Embryonic facial prominence (tissue), 1 donor: ENCODE measurements at regions not wholly inside any gene's neighbourhood (a gene's known extent, or its start where the extent isn't known, plus 50 kb on each side); places are given as distances from the start of the nearest gene placed in this dataset.
A peak's percentile ranks its signal among the peaks of the same experiment; 100 is the strongest.

Experiments
- DNase-seq: peaks from one replicate; pipeline ENCODE4 v3.0.0-alpha.2; 2016; ENCODE audit errors: extremely low spot score

GRCh38 chr11:114758627-114759026 lies 80.3 kb downstream of the NXPE2 start:
- no peak for DNase-seq

- DNase-seq = peak; percentile 47
Observed at GRCh38 chr11:114762408-114762807, 84.1 kb downstream of the NXPE2 start.

- DNase-seq = no peak
Observed at GRCh38 chr11:114764563-114764962, 86.2 kb downstream of the NXPE2 start.

- DNase-seq = no peak
Observed at GRCh38 chr11:114771172-114771571, 92.8 kb downstream of the NXPE2 start.

- DNase-seq = no peak
Observed at GRCh38 chr11:114773541-114774338, 95.4 kb downstream of the NXPE2 start.

- DNase-seq = peak; percentile 66
Observed at GRCh38 chr11:114774599-114775361, 96.5 kb downstream of the NXPE2 start.

GRCh38 chr11:114775875-114776621 lies 97.7 kb downstream of the NXPE2 start:
- DNase-seq = no peak

- no peak for DNase-seq
Observed at GRCh38 chr11:114776956-114777355, 98.6 kb downstream of the NXPE2 start.

GRCh38 chr11:114779189-114779588 lies 100.9 kb downstream of the NXPE2 start:
- no peak for DNase-seq

GRCh38 chr11:114782650-114783310 lies 104.5 kb downstream of the NXPE2 start:
- no peak for DNase-seq

- no peak for DNase-seq
Observed at GRCh38 chr11:114783805-114784204, 105.5 kb downstream of the NXPE2 start.

- DNase-seq = no peak
Observed at GRCh38 chr11:114784216-114784615, 105.9 kb downstream of the NXPE2 start.

GRCh38 chr11:114784891-114785290 lies 106.6 kb downstream of the NXPE2 start:
- DNase-seq = no peak

GRCh38 chr11:114785820-114786219 lies 107.5 kb downstream of the NXPE2 start:
- no peak for DNase-seq

- no peak for DNase-seq
Observed at GRCh38 chr11:114787126-114787525, 108.8 kb downstream of the NXPE2 start.

- DNase-seq = no peak
Observed at GRCh38 chr11:114790910-114791309, 112.6 kb downstream of the NXPE2 start.

- no peak for DNase-seq
Observed at GRCh38 chr11:114794048-114794684, 115.8 kb downstream of the NXPE2 start.

- DNase-seq = no peak
Observed at GRCh38 chr11:114796954-114797721, 118.8 kb downstream of the NXPE2 start.

- no peak for DNase-seq
Observed at GRCh38 chr11:114799476-114799875, 121.1 kb downstream of the NXPE2 start.

- no peak for DNase-seq
Observed at GRCh38 chr11:114801773-114802172, 123.4 kb downstream of the NXPE2 start.

- DNase-seq = no peak
Observed at GRCh38 chr11:114802878-114803277, 124.6 kb downstream of the NXPE2 start.
